ENCODE measurements at regions not wholly inside any gene's neighbourhood (a gene's known extent, or its start where the extent isn't known, plus 50 kb on each side); places are given as distances from the start of the nearest gene placed in this dataset.

- ATAC-seq (ENCODE audit: low FRiP score) (no peak), DNase-seq (ENCODE audit: low spot score) (no peak)
- TF ChIP-seq, protein P1, sequence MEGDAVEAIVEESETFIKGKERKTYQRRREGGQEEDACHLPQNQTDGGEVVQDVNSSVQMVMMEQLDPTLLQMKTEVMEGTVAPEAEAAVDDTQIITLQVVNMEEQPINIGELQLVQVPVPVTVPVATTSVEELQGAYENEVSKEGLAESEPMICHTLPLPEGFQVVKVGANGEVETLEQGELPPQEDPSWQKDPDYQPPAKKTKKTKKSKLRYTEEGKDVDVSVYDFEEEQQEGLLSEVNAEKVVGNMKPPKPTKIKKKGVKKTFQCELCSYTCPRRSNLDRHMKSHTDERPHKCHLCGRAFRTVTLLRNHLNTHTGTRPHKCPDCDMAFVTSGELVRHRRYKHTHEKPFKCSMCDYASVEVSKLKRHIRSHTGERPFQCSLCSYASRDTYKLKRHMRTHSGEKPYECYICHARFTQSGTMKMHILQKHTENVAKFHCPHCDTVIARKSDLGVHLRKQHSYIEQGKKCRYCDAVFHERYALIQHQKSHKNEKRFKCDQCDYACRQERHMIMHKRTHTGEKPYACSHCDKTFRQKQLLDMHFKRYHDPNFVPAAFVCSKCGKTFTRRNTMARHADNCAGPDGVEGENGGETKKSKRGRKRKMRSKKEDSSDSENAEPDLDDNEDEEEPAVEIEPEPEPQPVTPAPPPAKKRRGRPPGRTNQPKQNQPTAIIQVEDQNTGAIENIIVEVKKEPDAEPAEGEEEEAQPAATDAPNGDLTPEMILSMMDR (IDR thresholded peaks at IDR 0.05) = no peak
Observed at GRCh38 chr7:112889834-112890438, 99.7 kb upstream of the TMEM168 start.

GRCh38 chr7:112889268-112889667 is 99.1 kb upstream of the TMEM168 start:
- TF ChIP-seq, protein P1 (IDR thresholded peaks at IDR 0.05) = no peak
- DNase-seq (ENCODE audit: low spot score) (no peak), ATAC-seq (ENCODE audit: low FRiP score) (no peak)

GRCh38 chr7:112888781-112889180 is 98.6 kb upstream of the TMEM168 start:
- TF ChIP-seq, protein P1 (IDR thresholded peaks at IDR 0.05) = no peak
- no peak for DNase-seq (ENCODE audit: low spot score)
- no peak for ATAC-seq (ENCODE audit: low FRiP score)

- TF ChIP-seq, protein P1 (IDR thresholded peaks at IDR 0.05) = no peak
- ATAC-seq (ENCODE audit: low FRiP score) = no peak
- DNase-seq (ENCODE audit: low spot score) = no peak
Observed at GRCh38 chr7:112887976-112888375, 97.8 kb upstream of the TMEM168 start.

GRCh38 chr7:112887337-112887736 is 97.1 kb upstream of the TMEM168 start:
- no peak for DNase-seq (ENCODE audit: low spot score)
- TF ChIP-seq, protein P1 (IDR thresholded peaks at IDR 0.05) = no peak

GRCh38 chr7:112886208-112886607 is 96.0 kb upstream of the TMEM168 start:
- DNase-seq (ENCODE audit: low spot score) (no peak), ATAC-seq (ENCODE audit: low FRiP score) (no peak)
- TF ChIP-seq, protein P1 (IDR thresholded peaks at IDR 0.05) = no peak

More at GRCh38 chr7:112887337-112887736, 97.1 kb upstream of the TMEM168 start:
- ATAC-seq (ENCODE audit: low FRiP score) = no peak

- ATAC-seq (ENCODE audit: low FRiP score) (no peak), DNase-seq (ENCODE audit: low spot score) (no peak)
- TF ChIP-seq, protein P1 (IDR thresholded peaks at IDR 0.05) = no peak
Observed at GRCh38 chr7:112882991-112883390, 92.8 kb upstream of the TMEM168 start.
